Retinal pigment epithelial cell (primary cell): ENCODE measurements at regions not wholly inside any gene's neighbourhood (a gene's known extent, or its start where the extent isn't known, plus 50 kb on each side); places are given as distances from the start of the nearest gene placed in this dataset.

Experiments used
- DNase-seq: peaks from one replicate; pipeline ENCODE4 v3.0.0-alpha.2; 2010; ENCODE audit warnings: low read depth
- H3K4me3 ChIP-seq: 2 replicates; pipeline ENCODE4 v1.5.1; 2011; ENCODE audit warnings: mild to moderate bottlenecking, low read length, control low read depth, moderate library complexity
- TF ChIP-seq, protein P1 (sequence below): conservative IDR thresholded peaks from 2 replicates; pipeline ENCODE4 v1.5.1; 2011; ENCODE audit warnings: low read depth, low read length, control low read depth, inconsistent platforms

DNA sequence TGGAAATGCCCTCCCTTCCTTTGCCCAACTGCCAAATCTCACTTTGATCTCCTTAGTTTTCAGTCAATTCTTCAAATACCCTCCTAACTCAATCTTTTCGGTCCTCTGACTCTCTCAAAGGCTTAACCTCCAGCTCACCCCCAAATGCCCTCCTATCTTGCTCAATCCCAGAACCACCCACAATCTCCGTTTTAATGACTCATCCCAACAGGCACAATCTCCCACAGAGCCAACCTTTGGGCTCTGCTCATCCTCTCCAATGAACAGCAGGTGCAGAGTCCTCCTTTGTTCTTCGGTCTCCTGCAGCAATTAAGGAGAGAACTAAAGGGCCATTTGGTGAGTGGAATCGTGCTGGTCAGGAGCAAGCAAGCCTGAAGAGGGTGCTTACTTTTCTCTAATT lies 366.1 kb upstream of the CRIM1 start:
- H3K4me3 ChIP-seq, result no peak overlapping the region
- TF ChIP-seq, protein P1, sequence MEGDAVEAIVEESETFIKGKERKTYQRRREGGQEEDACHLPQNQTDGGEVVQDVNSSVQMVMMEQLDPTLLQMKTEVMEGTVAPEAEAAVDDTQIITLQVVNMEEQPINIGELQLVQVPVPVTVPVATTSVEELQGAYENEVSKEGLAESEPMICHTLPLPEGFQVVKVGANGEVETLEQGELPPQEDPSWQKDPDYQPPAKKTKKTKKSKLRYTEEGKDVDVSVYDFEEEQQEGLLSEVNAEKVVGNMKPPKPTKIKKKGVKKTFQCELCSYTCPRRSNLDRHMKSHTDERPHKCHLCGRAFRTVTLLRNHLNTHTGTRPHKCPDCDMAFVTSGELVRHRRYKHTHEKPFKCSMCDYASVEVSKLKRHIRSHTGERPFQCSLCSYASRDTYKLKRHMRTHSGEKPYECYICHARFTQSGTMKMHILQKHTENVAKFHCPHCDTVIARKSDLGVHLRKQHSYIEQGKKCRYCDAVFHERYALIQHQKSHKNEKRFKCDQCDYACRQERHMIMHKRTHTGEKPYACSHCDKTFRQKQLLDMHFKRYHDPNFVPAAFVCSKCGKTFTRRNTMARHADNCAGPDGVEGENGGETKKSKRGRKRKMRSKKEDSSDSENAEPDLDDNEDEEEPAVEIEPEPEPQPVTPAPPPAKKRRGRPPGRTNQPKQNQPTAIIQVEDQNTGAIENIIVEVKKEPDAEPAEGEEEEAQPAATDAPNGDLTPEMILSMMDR, result no peak
- DNase-seq, result peak; percentile 54

- no peak overlapping the region for H3K4me3 ChIP-seq
- peak; percentile 55 for DNase-seq
- TF ChIP-seq, protein P1, result no peak
Measured at GRCh38 chr2:35989040-35989439, 366.5 kb upstream of the CRIM1 start.

DNA sequence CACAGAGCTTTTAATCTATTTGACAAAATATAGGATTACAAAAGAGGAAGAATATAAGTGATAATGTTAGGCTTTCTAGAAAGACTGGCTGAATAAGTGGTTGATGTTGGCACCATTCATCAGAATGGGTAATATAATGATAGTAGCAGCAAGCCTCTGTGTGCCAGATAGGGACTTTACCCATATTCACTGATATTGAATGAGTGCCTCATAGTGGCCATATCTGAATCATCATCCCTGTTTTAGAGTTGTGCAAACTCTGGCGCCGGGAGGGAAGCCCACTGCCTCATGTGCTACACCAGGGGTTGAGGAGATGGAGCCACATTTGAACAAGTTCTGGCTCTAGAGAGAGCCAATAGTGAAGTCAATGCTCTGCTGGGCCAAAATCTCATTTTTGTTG lies 368.7 kb upstream of the CRIM1 start:
- DNase-seq, result no peak
- TF ChIP-seq, protein P1, result no peak
- H3K4me3 ChIP-seq, result no peak overlapping the region

DNA sequence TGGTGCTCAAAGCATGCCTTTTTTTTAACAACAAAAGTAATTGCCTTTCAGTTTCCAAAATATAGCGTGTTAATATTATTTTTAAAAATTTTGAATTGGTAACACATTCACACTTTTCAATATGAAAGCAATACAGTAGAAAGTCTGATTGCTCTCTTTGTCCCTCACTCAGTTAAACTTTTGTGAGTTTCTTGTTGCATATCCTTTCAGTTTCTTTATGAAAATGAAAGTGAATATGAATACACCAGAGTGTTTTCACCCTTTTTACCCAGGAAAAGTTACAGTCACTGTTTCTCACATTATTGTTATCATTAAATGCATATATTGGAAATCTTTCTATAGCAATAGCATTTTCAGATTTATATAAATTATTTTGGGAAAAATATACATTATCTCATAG lies 377.4 kb upstream of the CRIM1 start:
- TF ChIP-seq, protein P1, result no peak
- H3K4me3 ChIP-seq, result no peak overlapping the region
- DNase-seq, result no peak

DNA sequence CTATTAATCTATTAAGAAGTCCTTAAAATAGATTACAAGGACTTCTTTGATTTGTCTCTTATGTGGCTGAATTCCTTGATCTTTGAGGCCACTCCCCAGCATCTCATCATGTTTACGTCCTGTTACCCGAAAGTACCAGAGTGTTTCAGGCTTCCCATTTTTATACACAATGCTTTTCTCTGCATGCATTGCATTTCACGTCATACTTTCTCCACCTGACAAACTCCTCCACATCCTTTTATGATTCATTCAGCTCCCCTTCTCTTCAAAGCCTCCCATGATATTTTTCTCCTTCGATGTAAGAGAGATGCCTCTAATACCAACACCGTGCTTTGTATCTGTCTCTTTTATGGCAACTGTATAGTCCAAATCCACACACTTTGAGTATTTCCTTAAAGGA lies 379.0 kb upstream of the CRIM1 start:
- DNase-seq, result no peak
- TF ChIP-seq, protein P1, result no peak
- H3K4me3 ChIP-seq, result no peak overlapping the region

DNA sequence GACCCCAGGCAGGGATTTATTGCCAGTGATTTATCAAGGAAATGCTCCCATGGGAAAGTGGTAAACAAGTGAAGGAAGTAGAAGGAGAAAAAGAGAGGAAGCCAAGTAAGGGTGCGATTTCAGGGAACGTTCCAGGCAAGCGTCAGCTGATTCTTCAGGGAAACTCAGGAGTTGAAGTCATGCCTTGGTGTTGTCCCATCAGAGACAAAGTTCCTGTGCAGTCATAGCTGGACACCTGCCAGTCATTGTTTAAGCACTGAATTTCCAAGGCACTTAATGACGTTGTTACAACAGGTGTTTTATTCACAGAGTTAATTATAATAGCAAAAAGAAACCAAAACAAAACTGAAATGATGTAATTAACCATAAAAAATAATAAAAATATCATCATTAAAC lies 381.8 kb upstream of the CRIM1 start:
- DNase-seq, result peak; percentile 27
- TF ChIP-seq, protein P1, result no peak
- no peak overlapping the region for H3K4me3 ChIP-seq

- TF ChIP-seq, protein P1, result peak; percentile 61
- no peak for DNase-seq
- no peak overlapping the region for H3K4me3 ChIP-seq
Measured at GRCh38 chr2:35973132-35973736, 382.3 kb upstream of the CRIM1 start.
